GM13976 (cell line): ENCODE measurements at regions not wholly inside any gene's neighbourhood (a gene's known extent, or its start where the extent isn't known, plus 50 kb on each side); places are given as distances from the start of the nearest gene placed in this dataset.

Source experiments
- DNase-seq: peaks from one replicate; pipeline ENCODE4 v3.0.0; 2012; ENCODE audit warnings: low spot score
- CTCF ChIP-seq: IDR thresholded peaks from 2 replicates; pipeline ENCODE4 v1.5.1; 2012; ENCODE audit warnings: borderline replicate concordance, mild to moderate bottlenecking; ENCODE audit not compliant: insufficient read depth; ENCODE audit errors: extremely low read depth, missing control alignments, control extremely low read depth
- in situ Hi-C: fragments of 300-500 bp; cut with MboI; formaldehyde crosslinking; loops from one replicate; pipeline ENCODE4 v1.12.0; 2022; ENCODE audit warnings: low sequenced_read_pairs, mixed read lengths, inconsistent platforms; ENCODE audit not compliant: unreplicated experiment

GRCh38 chr5:167820101-167820990, 471.1 kb upstream of the WWC1 start:
- TF ChIP-seq CTCF: no peak
- DNase-seq: no peak
- in situ Hi-C loops: no loop called here

GRCh38 chr5:167821151-167821550, 470.3 kb upstream of the WWC1 start:
- in situ Hi-C loops: no loop called here
- no peak for DNase-seq
- TF ChIP-seq CTCF: no peak

GRCh38 chr5:167821669-167822068, 469.8 kb upstream of the WWC1 start:
- no peak for DNase-seq
- TF ChIP-seq CTCF: no peak
- in situ Hi-C loops: no loop called here

GRCh38 chr5:167822241-167822640, 469.2 kb upstream of the WWC1 start:
- in situ Hi-C loops: no loop called here
- no peak for DNase-seq
- TF ChIP-seq CTCF: no peak

- DNase-seq: no peak
- in situ Hi-C loops: no loop called here
- no peak for TF ChIP-seq CTCF
These were observed 468.0 kb upstream of the WWC1 start for GRCh38 chr5:167823405-167823804.

- no peak for DNase-seq
These were observed 463.7 kb upstream of the WWC1 start for GRCh38 chr5:167827766-167828165.

More at GRCh38 chr5:167827766-167828165, 463.7 kb upstream of the WWC1 start:
- TF ChIP-seq CTCF: no peak
- in situ Hi-C loops: no loop called here
